ENCODE measurements at regions not wholly inside any gene's neighbourhood (a gene's known extent, or its start where the extent isn't known, plus 50 kb on each side); places are given as distances from the start of the nearest gene placed in this dataset.

DNA sequence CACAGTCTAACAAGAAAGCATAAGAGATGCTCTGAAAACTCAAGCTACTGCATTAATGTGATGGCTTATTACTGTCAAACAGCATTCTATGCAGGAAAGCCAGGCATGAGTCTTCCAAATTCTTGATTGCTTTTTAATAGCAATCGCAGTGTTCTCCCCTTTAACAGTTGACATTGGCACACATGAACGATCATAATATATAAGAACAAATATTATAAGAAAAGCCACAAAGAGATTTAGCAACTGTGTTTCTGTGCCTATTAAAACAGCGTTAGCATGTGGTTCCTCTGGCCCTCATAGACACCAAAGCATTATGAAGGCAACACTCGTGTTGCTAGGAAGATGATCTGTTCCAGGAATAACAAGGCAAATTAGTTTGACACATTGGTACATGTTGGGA, 245.0 kb downstream of the ACKR3 start (continued):
- TF ChIP-seq, protein P1, sequence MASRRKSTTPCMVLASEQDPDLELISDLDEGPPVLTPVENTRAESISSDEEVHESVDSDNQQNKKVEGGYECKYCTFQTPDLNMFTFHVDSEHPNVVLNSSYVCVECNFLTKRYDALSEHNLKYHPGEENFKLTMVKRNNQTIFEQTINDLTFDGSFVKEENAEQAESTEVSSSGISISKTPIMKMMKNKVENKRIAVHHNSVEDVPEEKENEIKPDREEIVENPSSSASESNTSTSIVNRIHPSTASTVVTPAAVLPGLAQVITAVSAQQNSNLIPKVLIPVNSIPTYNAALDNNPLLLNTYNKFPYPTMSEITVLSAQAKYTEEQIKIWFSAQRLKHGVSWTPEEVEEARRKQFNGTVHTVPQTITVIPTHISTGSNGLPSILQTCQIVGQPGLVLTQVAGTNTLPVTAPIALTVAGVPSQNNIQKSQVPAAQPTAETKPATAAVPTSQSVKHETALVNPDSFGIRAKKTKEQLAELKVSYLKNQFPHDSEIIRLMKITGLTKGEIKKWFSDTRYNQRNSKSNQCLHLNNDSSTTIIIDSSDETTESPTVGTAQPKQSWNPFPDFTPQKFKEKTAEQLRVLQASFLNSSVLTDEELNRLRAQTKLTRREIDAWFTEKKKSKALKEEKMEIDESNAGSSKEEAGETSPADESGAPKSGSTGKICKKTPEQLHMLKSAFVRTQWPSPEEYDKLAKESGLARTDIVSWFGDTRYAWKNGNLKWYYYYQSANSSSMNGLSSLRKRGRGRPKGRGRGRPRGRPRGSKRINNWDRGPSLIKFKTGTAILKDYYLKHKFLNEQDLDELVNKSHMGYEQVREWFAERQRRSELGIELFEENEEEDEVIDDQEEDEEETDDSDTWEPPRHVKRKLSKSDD (CRISPR knock-in tag; IDR thresholded peaks at IDR 0.05; ENCODE audit: low read depth) = no peak
- no peak for TF ChIP-seq STAG1 (CRISPR knock-in tag; IDR thresholded peaks at IDR 0.05)
- no peak for TF ChIP-seq E2F5 (CRISPR knock-in tag; conservative IDR thresholded peaks at IDR 0.05)
- TF ChIP-seq NONO (IDR thresholded peaks at IDR 0.05) = no peak
- no peak for TF ChIP-seq NONO (CRISPR knock-in tag; conservative IDR thresholded peaks at IDR 0.05)
- TF ChIP-seq YEATS4 (CRISPR knock-in tag; IDR thresholded peaks at IDR 0.05; ENCODE audit: borderline replicate concordance) = no peak
- TF ChIP-seq HMG20B (CRISPR knock-in tag; conservative IDR thresholded peaks at IDR 0.05) = no peak
- TF ChIP-seq NKX3-1 (CRISPR knock-in tag; IDR thresholded peaks at IDR 0.05) = no peak

- no peaks in the 10 kb centered on the region for H3K36me3 ChIP-seq (replicated peaks in 1 of 2; ENCODE audit: control insufficient read depth in 1 of 2, insufficient read depth in 2 of 2, low read length in 2 of 2)
- no peak overlapping the region for H3K9ac ChIP-seq (ENCODE audit: insufficient read depth, low read depth, low read length)
- DNase-seq (ENCODE audit: low spot score) (no peak), FAIRE-seq (no peak), ATAC-seq (no peak)
- CTCF ChIA-PET (ENCODE audit: low intra/inter-chr PET ratio, low total read pairs) = no interaction called here
- in situ Hi-C loops (cut with HindIII; ENCODE audit: extremely low pct_ligation_motif_present, low pct_unique_long_range_greater_than_20kb) = no loop called here
- no peaks in the 10 kb centered on the region for H3K79me2 ChIP-seq (ENCODE audit: insufficient read depth, low read length)
- POLR2A ChIA-PET = no interaction called here
- 39% methylated on average over 6 of the region's 8 CpGs for WGBS (ENCODE audit: low lambda C conversion rate)
- no peaks in the 10 kb centered on the region for H3K4me1 ChIP-seq (ENCODE audit: insufficient read depth, low read length)
- no peak overlapping the region for H3K4me3 ChIP-seq (replicated peaks in 1 of 3; ENCODE audit: insufficient read depth in 1 of 3, low read depth in 2 of 3, low read length in 3 of 3)
- no peak overlapping the region for H3K27ac ChIP-seq (ENCODE audit: extremely low read length, insufficient read depth, low read length)
- no peaks in the 10 kb centered on the region for H4K20me1 ChIP-seq (ENCODE audit: insufficient read depth, low read length)
- H3K27me3 ChIP-seq (ENCODE audit: control insufficient read depth in 1 of 2, insufficient read depth in 2 of 2, low read length in 2 of 2) = peaks cover 0 to 4% of the 10 kb centered on the region in 2 experiments; a peak in 2 of 5 replicates
- no TSS peak for BruUV-seq (replicated peaks)
- H3K4me2 ChIP-seq (ENCODE audit: low read depth, low read length) = no peak overlapping the region
- intact Hi-C loops (cut with micrococcal nuclease; ENCODE audit: unreplicated experiment) = loop anchor here (10.0 kb wide), 1 partner anchor 209 kb away; no protein-coding TSS in a partner anchor
- H3K9me3 ChIP-seq (ENCODE audit: low read length) = no peaks in the 10 kb centered on the region
- no peak overlapping the region for H2AFZ ChIP-seq (ENCODE audit: low read length)
- TF ChIP-seq YEATS2 (CRISPR knock-in tag; IDR thresholded peaks at IDR 0.05; ENCODE audit: borderline replicate concordance) = no peak
Measured at GRCh38 chr2:236815746-236816145, 246.1 kb downstream of the ACKR3 start.

All from HepG2 (cell line).